ENCODE measurements at regions not wholly inside any gene's neighbourhood (a gene's known extent, or its start where the extent isn't known, plus 50 kb on each side); places are given as distances from the start of the nearest gene placed in this dataset.

GRCh38 chr2:5951471-5951870, 259.3 kb downstream of the SOX11 start:
- TF ChIP-seq RAD21 (IDR thresholded peaks at IDR 0.05; ENCODE audit: low read length) (no peak), POLR2AphosphoS5 (IDR thresholded peaks at IDR 0.05; ENCODE audit: low read depth, low read length) (no peak), FOSL2 (IDR thresholded peaks at IDR 0.05; ENCODE audit: borderline replicate concordance, low read depth) (no peak), FOXM1 (IDR thresholded peaks at IDR 0.05; ENCODE audit: low read depth) (no peak), RXRA (IDR thresholded peaks at IDR 0.05; ENCODE audit: borderline replicate concordance, low read depth) (no peak), TAF1 (IDR thresholded peaks at IDR 0.05; ENCODE audit: borderline replicate concordance, low read depth, low read length) (no peak), EP300 (IDR thresholded peaks at IDR 0.05; ENCODE audit: borderline replicate concordance in 1 of 2, low read depth in 1 of 2, low read length in 1 of 2) (no peak), MEF2A (IDR thresholded peaks at IDR 0.05; ENCODE audit: borderline replicate concordance, low read depth) (no peak), SMC3 (IDR thresholded peaks at IDR 0.05; ENCODE audit: low read depth, low read length) (no peak), MXI1 (IDR thresholded peaks at IDR 0.05; ENCODE audit: low read depth, low read length) (no peak)
- TF ChIP-seq, protein P1, sequence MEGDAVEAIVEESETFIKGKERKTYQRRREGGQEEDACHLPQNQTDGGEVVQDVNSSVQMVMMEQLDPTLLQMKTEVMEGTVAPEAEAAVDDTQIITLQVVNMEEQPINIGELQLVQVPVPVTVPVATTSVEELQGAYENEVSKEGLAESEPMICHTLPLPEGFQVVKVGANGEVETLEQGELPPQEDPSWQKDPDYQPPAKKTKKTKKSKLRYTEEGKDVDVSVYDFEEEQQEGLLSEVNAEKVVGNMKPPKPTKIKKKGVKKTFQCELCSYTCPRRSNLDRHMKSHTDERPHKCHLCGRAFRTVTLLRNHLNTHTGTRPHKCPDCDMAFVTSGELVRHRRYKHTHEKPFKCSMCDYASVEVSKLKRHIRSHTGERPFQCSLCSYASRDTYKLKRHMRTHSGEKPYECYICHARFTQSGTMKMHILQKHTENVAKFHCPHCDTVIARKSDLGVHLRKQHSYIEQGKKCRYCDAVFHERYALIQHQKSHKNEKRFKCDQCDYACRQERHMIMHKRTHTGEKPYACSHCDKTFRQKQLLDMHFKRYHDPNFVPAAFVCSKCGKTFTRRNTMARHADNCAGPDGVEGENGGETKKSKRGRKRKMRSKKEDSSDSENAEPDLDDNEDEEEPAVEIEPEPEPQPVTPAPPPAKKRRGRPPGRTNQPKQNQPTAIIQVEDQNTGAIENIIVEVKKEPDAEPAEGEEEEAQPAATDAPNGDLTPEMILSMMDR (IDR thresholded peaks at IDR 0.05), result no peak
- TF ChIP-seq, protein P2, sequence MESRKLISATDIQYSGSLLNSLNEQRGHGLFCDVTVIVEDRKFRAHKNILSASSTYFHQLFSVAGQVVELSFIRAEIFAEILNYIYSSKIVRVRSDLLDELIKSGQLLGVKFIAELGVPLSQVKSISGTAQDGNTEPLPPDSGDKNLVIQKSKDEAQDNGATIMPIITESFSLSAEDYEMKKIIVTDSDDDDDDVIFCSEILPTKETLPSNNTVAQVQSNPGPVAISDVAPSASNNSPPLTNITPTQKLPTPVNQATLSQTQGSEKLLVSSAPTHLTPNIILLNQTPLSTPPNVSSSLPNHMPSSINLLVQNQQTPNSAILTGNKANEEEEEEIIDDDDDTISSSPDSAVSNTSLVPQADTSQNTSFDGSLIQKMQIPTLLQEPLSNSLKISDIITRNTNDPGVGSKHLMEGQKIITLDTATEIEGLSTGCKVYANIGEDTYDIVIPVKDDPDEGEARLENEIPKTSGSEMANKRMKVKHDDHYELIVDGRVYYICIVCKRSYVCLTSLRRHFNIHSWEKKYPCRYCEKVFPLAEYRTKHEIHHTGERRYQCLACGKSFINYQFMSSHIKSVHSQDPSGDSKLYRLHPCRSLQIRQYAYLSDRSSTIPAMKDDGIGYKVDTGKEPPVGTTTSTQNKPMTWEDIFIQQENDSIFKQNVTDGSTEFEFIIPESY (IDR thresholded peaks at IDR 0.05; ENCODE audit: borderline replicate concordance, low read depth), result no peak

Data from SK-N-SH (cell line).